ENCODE measurements at regions not wholly inside any gene's neighbourhood (a gene's known extent, or its start where the extent isn't known, plus 50 kb on each side); places are given as distances from the start of the nearest gene placed in this dataset.

DNA sequence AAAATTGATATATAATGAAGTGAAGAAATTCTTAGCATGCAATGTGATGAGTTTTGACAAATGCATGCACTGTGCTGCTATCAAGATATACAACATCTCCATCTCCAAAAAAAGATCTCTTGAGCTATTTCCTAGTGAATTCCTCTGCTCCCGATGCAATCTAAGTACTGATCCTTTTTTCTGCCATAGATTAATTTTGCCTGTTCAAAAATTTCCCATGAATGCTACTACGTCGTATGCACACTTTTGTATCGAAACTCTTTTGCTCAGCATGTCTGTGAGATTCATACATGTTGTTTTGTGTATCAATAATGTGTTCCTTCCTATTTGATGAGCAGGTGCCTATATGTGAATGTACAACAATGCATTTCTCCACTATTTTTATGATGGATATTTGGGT is 647.4 kb downstream of the MTRR start:
- Histone ChIP-seq H4K20me1 (ENCODE audit: insufficient read depth, low read length) (no peaks in the 10 kb centered on the region), H3K4me1 (ENCODE audit: insufficient read depth, low read length) (no peaks in the 10 kb centered on the region), H3K27me3 (ENCODE audit: control insufficient read depth in 1 of 2, insufficient read depth in 2 of 2, low read length in 2 of 2) (no peaks in the 10 kb centered on the region), H3K4me2 (ENCODE audit: low read depth, low read length) (no peak overlapping the region), H3K9ac (ENCODE audit: insufficient read depth, low read depth, low read length) (no peak overlapping the region), H3K27ac (ENCODE audit: extremely low read length, insufficient read depth, low read length) (no peak overlapping the region), H3K9me3 (ENCODE audit: low read length) (peaks cover 40% of the 10 kb centered on the region), H2AFZ (ENCODE audit: low read length) (no peak overlapping the region), H3K4me3 (replicated peaks in 1 of 3; ENCODE audit: insufficient read depth in 1 of 3, low read depth in 2 of 3, low read length in 3 of 3) (no peak overlapping the region), H3K79me2 (ENCODE audit: insufficient read depth, low read length) (no peaks in the 10 kb centered on the region), H3K36me3 (replicated peaks in 1 of 2; ENCODE audit: control insufficient read depth in 1 of 2, insufficient read depth in 2 of 2, low read length in 2 of 2) (no peaks in the 10 kb centered on the region)
- BruUV-seq (replicated peaks), result no TSS peak
- ATAC-seq, result no peak
- ChIA-PET CTCF (ENCODE audit: low intra/inter-chr PET ratio, low total read pairs) (no interaction called here), POLR2A (no interaction called here)
- WGBS (ENCODE audit: low lambda C conversion rate), result 38% methylated on average over 4 of the region's 4 CpGs
- no peak for DNase-seq (ENCODE audit: low spot score)
- no peak for FAIRE-seq
- intact Hi-C loops (cut with micrococcal nuclease; ENCODE audit: unreplicated experiment) (no loop called here), in situ Hi-C loops (cut with HindIII; ENCODE audit: extremely low pct_ligation_motif_present, low pct_unique_long_range_greater_than_20kb) (no loop called here)
- TF ChIP-seq ZNF121 (CRISPR knock-in tag; IDR thresholded peaks at IDR 0.05), result no peak
- no peak for TF ChIP-seq NCOA2 (CRISPR knock-in tag; IDR thresholded peaks at IDR 0.05)
- TF ChIP-seq, protein P1, sequence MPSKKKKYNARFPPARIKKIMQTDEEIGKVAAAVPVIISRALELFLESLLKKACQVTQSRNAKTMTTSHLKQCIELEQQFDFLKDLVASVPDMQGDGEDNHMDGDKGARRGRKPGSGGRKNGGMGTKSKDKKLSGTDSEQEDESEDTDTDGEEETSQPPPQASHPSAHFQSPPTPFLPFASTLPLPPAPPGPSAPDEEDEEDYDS (CRISPR knock-in tag; IDR thresholded peaks at IDR 0.05), result no peak
- TF ChIP-seq ZNF558 (CRISPR knock-in tag; IDR thresholded peaks at IDR 0.05; ENCODE audit: borderline replicate concordance), result no peak
- TF ChIP-seq HES4 (CRISPR knock-in tag; IDR thresholded peaks at IDR 0.05; ENCODE audit: borderline replicate concordance), result no peak
- no peak for TF ChIP-seq ZNF382 (CRISPR knock-in tag; IDR thresholded peaks at IDR 0.05; ENCODE audit: borderline replicate concordance)
- TF ChIP-seq ZNF672 (CRISPR knock-in tag; IDR thresholded peaks at IDR 0.05), result no peak
- TF ChIP-seq MED1 (CRISPR knock-in tag; IDR thresholded peaks at IDR 0.05), result no peak
- no peak for TF ChIP-seq SP4 (CRISPR knock-in tag; IDR thresholded peaks at IDR 0.05)

DNA sequence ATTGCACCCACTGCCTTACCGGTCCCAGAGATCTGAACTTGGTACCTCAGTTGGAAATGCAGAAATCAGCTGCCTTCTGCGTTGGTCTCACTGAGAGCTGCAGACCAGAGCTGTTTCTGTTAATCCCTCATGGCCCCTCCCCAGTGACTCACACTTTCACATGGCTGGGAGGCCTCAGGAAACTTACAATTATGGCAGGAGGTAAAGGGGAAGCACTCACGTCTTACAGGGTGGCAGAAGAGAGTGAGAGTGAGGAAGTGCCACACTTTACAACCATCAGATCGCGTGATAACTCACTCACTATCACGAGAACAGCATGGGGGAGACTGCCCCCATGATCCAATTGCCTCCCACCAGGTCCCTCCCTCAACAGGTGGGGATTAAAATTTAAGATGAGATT is 648.5 kb downstream of the MTRR start:
- Histone ChIP-seq H3K4me1 (ENCODE audit: insufficient read depth, low read length) (no peaks in the 10 kb centered on the region), H3K36me3 (replicated peaks in 1 of 2; ENCODE audit: control insufficient read depth in 1 of 2, insufficient read depth in 2 of 2, low read length in 2 of 2) (no peaks in the 10 kb centered on the region), H3K9ac (ENCODE audit: insufficient read depth, low read depth, low read length) (no peak overlapping the region), H3K9me3 (ENCODE audit: low read length) (peaks cover 35% of the 10 kb centered on the region), H3K4me3 (replicated peaks in 1 of 3; ENCODE audit: insufficient read depth in 1 of 3, low read depth in 2 of 3, low read length in 3 of 3) (no peak overlapping the region), H3K4me2 (ENCODE audit: low read depth, low read length) (no peak overlapping the region), H3K27ac (ENCODE audit: extremely low read length, insufficient read depth, low read length) (no peak overlapping the region), H4K20me1 (ENCODE audit: insufficient read depth, low read length) (no peaks in the 10 kb centered on the region), H3K27me3 (ENCODE audit: control insufficient read depth in 1 of 2, insufficient read depth in 2 of 2, low read length in 2 of 2) (no peaks in the 10 kb centered on the region), H2AFZ (ENCODE audit: low read length) (no peak overlapping the region), H3K79me2 (ENCODE audit: insufficient read depth, low read length) (no peaks in the 10 kb centered on the region)
- ATAC-seq (no peak), DNase-seq (ENCODE audit: low spot score) (no peak), FAIRE-seq (no peak)
- POLR2A ChIA-PET, result no interaction called here
- BruUV-seq (replicated peaks), result no TSS peak
- WGBS (ENCODE audit: low lambda C conversion rate), result 32% methylated on average over 4 of the region's 6 CpGs
- intact Hi-C loops (cut with micrococcal nuclease; ENCODE audit: unreplicated experiment) (no loop called here), in situ Hi-C loops (cut with HindIII; ENCODE audit: extremely low pct_ligation_motif_present, low pct_unique_long_range_greater_than_20kb) (no loop called here)
- CTCF ChIA-PET (ENCODE audit: low intra/inter-chr PET ratio, low total read pairs), result no interaction called here
- no peak for TF ChIP-seq ONECUT2 (CRISPR knock-in tag; IDR thresholded peaks at IDR 0.05)
- TF ChIP-seq, protein P2, sequence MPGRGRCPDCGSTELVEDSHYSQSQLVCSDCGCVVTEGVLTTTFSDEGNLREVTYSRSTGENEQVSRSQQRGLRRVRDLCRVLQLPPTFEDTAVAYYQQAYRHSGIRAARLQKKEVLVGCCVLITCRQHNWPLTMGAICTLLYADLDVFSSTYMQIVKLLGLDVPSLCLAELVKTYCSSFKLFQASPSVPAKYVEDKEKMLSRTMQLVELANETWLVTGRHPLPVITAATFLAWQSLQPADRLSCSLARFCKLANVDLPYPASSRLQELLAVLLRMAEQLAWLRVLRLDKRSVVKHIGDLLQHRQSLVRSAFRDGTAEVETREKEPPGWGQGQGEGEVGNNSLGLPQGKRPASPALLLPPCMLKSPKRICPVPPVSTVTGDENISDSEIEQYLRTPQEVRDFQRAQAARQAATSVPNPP (CRISPR knock-in tag; IDR thresholded peaks at IDR 0.05), result no peak
- no peak for TF ChIP-seq ZNF790 (CRISPR knock-in tag; IDR thresholded peaks at IDR 0.05; ENCODE audit: borderline replicate concordance)
- TF ChIP-seq, protein P3, sequence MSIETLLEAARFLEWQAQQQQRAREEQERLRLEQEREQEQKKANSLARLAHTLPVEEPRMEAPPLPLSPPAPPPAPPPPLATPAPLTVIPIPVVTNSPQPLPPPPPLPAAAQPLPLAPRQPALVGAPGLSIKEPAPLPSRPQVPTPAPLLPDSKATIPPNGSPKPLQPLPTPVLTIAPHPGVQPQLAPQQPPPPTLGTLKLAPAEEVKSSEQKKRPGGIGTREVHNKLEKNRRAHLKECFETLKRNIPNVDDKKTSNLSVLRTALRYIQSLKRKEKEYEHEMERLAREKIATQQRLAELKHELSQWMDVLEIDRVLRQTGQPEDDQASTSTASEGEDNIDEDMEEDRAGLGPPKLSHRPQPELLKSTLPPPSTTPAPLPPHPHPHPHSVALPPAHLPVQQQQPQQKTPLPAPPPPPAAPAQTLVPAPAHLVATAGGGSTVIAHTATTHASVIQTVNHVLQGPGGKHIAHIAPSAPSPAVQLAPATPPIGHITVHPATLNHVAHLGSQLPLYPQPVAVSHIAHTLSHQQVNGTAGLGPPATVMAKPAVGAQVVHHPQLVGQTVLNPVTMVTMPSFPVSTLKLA (IDR thresholded peaks at IDR 0.05), result 0 out of 2 replicates have a peak, but pooled peaks have one; percentile 11
